ENCODE measurements at regions not wholly inside any gene's neighbourhood (a gene's known extent, or its start where the extent isn't known, plus 50 kb on each side); places are given as distances from the start of the nearest gene placed in this dataset.

GRCh38 chr2:181332044-181332605, 125.1 kb upstream of the ITGA4 start:
- H3K4me1 ChIP-seq (replicated peaks; ENCODE audit: insufficient read depth) = no peaks in the 10 kb centered on the region
- H2AFZ ChIP-seq = no peak overlapping the region
- intact Hi-C loops (cut with micrococcal nuclease; ENCODE audit: unreplicated experiment) = no loop called here
- no peak overlapping the region for H3K27ac ChIP-seq
- H3K27me3 ChIP-seq (ENCODE audit: insufficient read depth, low read depth) = no peaks in the 10 kb centered on the region
- H3K36me3 ChIP-seq (ENCODE audit: low read depth) = no peaks in the 10 kb centered on the region
- no peaks in the 10 kb centered on the region for H3K9me2 ChIP-seq (ENCODE audit: insufficient read depth)
- H3K79me2 ChIP-seq (ENCODE audit: low read depth) = no peaks in the 10 kb centered on the region
- BruUV-seq (replicated peaks) = no TSS peak
- TF ChIP-seq CTCF (conservative IDR thresholded peaks at IDR 0.05) (no peak), EZH2 (IDR thresholded peaks at IDR 0.05; ENCODE audit: low read depth) (no peak)
- H3K4me3 ChIP-seq = no peak overlapping the region
- H4K20me1 ChIP-seq (ENCODE audit: insufficient read depth) = no peaks in the 10 kb centered on the region
- no peak overlapping the region for H3K4me2 ChIP-seq
- H3K9me3 ChIP-seq (ENCODE audit: insufficient read depth, low read depth) = 0 out of 2 replicates have a peak, but pooled peaks cover 3% of the 10 kb centered on the region
- no peaks in the 10 kb centered on the region for H3F3A ChIP-seq (ENCODE audit: insufficient read depth, low read depth)
- ChIA-PET CTCF (no interaction called here), POLR2A (ENCODE audit: unreplicated experiment) (no interaction called here)
- no peak for DNase-seq

GRCh38 chr2:181334158-181334826, 122.9 kb upstream of the ITGA4 start:
- TF ChIP-seq EZH2 (IDR thresholded peaks at IDR 0.05; ENCODE audit: low read depth) (no peak), CTCF (conservative IDR thresholded peaks at IDR 0.05) (no peak)
- CTCF ChIA-PET = no interaction called here
- H3K36me3 ChIP-seq (ENCODE audit: low read depth) = no peaks in the 10 kb centered on the region

GRCh38 chr2:181340891-181341290, 116.3 kb upstream of the ITGA4 start:
- Histone ChIP-seq H3K79me2 (ENCODE audit: low read depth) (no peaks in the 10 kb centered on the region), H3K4me1 (replicated peaks; ENCODE audit: insufficient read depth) (no peaks in the 10 kb centered on the region), H3K9me2 (ENCODE audit: insufficient read depth) (no peaks in the 10 kb centered on the region; the same call in 1 of the 2 replicates), H3K27ac (no peak overlapping the region), H3K4me3 (no peak overlapping the region), H4K20me1 (ENCODE audit: insufficient read depth) (no peaks in the 10 kb centered on the region), H3K9me3 (ENCODE audit: insufficient read depth, low read depth) (no peaks in the 10 kb centered on the region), H2AFZ (no peak overlapping the region), H3F3A (ENCODE audit: insufficient read depth, low read depth) (no peaks in the 10 kb centered on the region), H3K4me2 (no peak overlapping the region), H3K36me3 (ENCODE audit: low read depth) (no peaks in the 10 kb centered on the region), H3K27me3 (ENCODE audit: insufficient read depth, low read depth) (no peaks in the 10 kb centered on the region)
- ChIA-PET POLR2A (ENCODE audit: unreplicated experiment) (no interaction called here), CTCF (no interaction called here)
- intact Hi-C loops (cut with micrococcal nuclease; ENCODE audit: unreplicated experiment) = no loop called here
- TF ChIP-seq CTCF (conservative IDR thresholded peaks at IDR 0.05) (no peak), EZH2 (IDR thresholded peaks at IDR 0.05; ENCODE audit: low read depth) (no peak)
- no TSS peak for BruUV-seq (replicated peaks)
- no peak for DNase-seq

More at GRCh38 chr2:181334158-181334826, 122.9 kb upstream of the ITGA4 start:
- no peaks in the 10 kb centered on the region for H3K4me1 ChIP-seq (replicated peaks; ENCODE audit: insufficient read depth)
- H3K4me3 ChIP-seq = no peak overlapping the region
- intact Hi-C loops (cut with micrococcal nuclease; ENCODE audit: unreplicated experiment) = no loop called here
- POLR2A ChIA-PET (ENCODE audit: unreplicated experiment) = no interaction called here
- no peaks in the 10 kb centered on the region for H3K27me3 ChIP-seq (ENCODE audit: insufficient read depth, low read depth)
- no peak overlapping the region for H2AFZ ChIP-seq
- H3K4me2 ChIP-seq = no peak overlapping the region
- 0 out of 2 replicates have a peak, but pooled peaks cover 3% of the 10 kb centered on the region for H3K9me3 ChIP-seq (ENCODE audit: insufficient read depth, low read depth)
- no peaks in the 10 kb centered on the region for H4K20me1 ChIP-seq (ENCODE audit: insufficient read depth)
- H3K9me2 ChIP-seq (ENCODE audit: insufficient read depth) = no peaks in the 10 kb centered on the region
- no peak overlapping the region for H3K27ac ChIP-seq
- no TSS peak for BruUV-seq (replicated peaks)
- DNase-seq = no peak
- no peaks in the 10 kb centered on the region for H3F3A ChIP-seq (ENCODE audit: insufficient read depth, low read depth)
- no peaks in the 10 kb centered on the region for H3K79me2 ChIP-seq (ENCODE audit: low read depth)
